H1 (cell line): ENCODE measurements at regions not wholly inside any gene's neighbourhood (a gene's known extent, or its start where the extent isn't known, plus 50 kb on each side); places are given as distances from the start of the nearest gene placed in this dataset.

Experiments
- CTCF ChIA-PET: fragments of 300-600 bp; sonication (Branson Sonifier 250); formaldehyde crosslinking; loops from one replicate; lab custom pipeline; 2021; ENCODE audit not compliant: partially characterized antibody; lab: Charles Lee
- POLR2A ChIA-PET: fragments of 300-600 bp; sonication (Branson Sonifier 250); formaldehyde crosslinking; loops from one replicate; lab custom pipeline; 2021; ENCODE audit warnings: inconsistent platforms; ENCODE audit not compliant: partially characterized antibody; lab: Charles Lee
- DNase-seq, 2 experiments: peaks; one replicate each; pipeline versions ENCODE4 v3.0.0 to v3.0.0-alpha.2; 2010 to 2022; ENCODE audit warnings: low spot score in 2 of 2, low read depth in 1 of 2, mixed read lengths in 1 of 2
- FAIRE-seq: peaks from 2 replicates; lab custom pipeline; 2011; peaks lifted over from hg19 to GRCh38; lab: Jason Lieb, UNC
- H2AFZ ChIP-seq: 2 replicates; pipeline ENCODE4 v1.8.1; 2012; ENCODE audit warnings: low read length, inconsistent platforms
- H2AK5ac ChIP-seq: 2 replicates; pipeline ENCODE4 v1.6.1; 2013; ENCODE audit warnings: low read depth, low read length
- H2BK120ac ChIP-seq: replicated peaks from 2 replicates; pipeline ENCODE3; 2013; ENCODE audit warnings: low read depth, low read length, inconsistent platforms
- H2BK12ac ChIP-seq: 2 replicates; pipeline ENCODE4 v1.6.1; 2013; ENCODE audit warnings: low read depth, low read length
- H2BK15ac ChIP-seq: 2 replicates; pipeline ENCODE4 v1.6.1; 2013; ENCODE audit warnings: low read length
- H2BK20ac ChIP-seq: 2 replicates; pipeline ENCODE4 v1.6.1; 2013; ENCODE audit warnings: low read length
- H2BK5ac ChIP-seq: 2 replicates; pipeline ENCODE4 v1.6.1; 2013; ENCODE audit warnings: low read depth, low read length
- H3K14ac ChIP-seq: 2 replicates; pipeline ENCODE4 v1.6.1; 2013; ENCODE audit warnings: inconsistent platforms; ENCODE audit not compliant: insufficient read length
- H3K18ac ChIP-seq: 2 replicates; pipeline ENCODE4 v1.6.1; 2013; ENCODE audit warnings: low read length; ENCODE audit errors: extremely low read depth
- H3K23ac ChIP-seq: 2 replicates; pipeline ENCODE4 v1.6.1; 2013; ENCODE audit warnings: inconsistent platforms; ENCODE audit not compliant: insufficient read length
- H3K23me2 ChIP-seq: 2 replicates; pipeline ENCODE4 v1.6.1; 2013; ENCODE audit warnings: low read depth, low read length
- H3K27ac ChIP-seq: 2 replicates; pipeline ENCODE4 v1.6.1; 2011; ENCODE audit warnings: low read depth, low read length, inconsistent platforms
- H3K27me3 ChIP-seq, 4 experiments: replicated peaks in 1 of 4; 1 replicate in 1 of 4; 2 replicates in 3 of 4; pipeline versions ENCODE4 v1.6.1 to v1.8.1; 2011 to 2013; ENCODE audit warnings: low read length in 3 of 4, mild to moderate bottlenecking in 3 of 4, inconsistent platforms in 2 of 4, mixed read lengths in 2 of 4, moderate library complexity in 1 of 4; ENCODE audit not compliant: control insufficient read depth in 3 of 4, insufficient read depth in 3 of 4; ENCODE audit errors: extremely low read depth in 1 of 4
- H3K36me3 ChIP-seq, 4 experiments: 2 replicates each; pipeline versions ENCODE4 v1.6.1 to v1.8.1; 2011 to 2013; ENCODE audit warnings: mild to moderate bottlenecking in 4 of 4, low read length in 3 of 4, moderate library complexity in 2 of 4, control low read depth in 1 of 4, inconsistent platforms in 1 of 4; ENCODE audit not compliant: insufficient read depth in 4 of 4, control insufficient read depth in 2 of 4
- H3K4ac ChIP-seq: replicated peaks from 2 replicates; pipeline ENCODE3; 2013; ENCODE audit warnings: low read length, low read depth, mixed read lengths, inconsistent platforms; ENCODE audit not compliant: insufficient read length
- H3K4me1 ChIP-seq, 4 experiments: replicated peaks in 1 of 4; 1 replicate in 1 of 4; 2 replicates in 3 of 4; pipeline versions ENCODE4 v1.6.1 to v1.8.1; 2011 to 2013; ENCODE audit warnings: low read length in 3 of 4, inconsistent platforms in 2 of 4, mixed read lengths in 1 of 4; ENCODE audit not compliant: insufficient read depth in 4 of 4, control insufficient read depth in 3 of 4
- H3K4me2 ChIP-seq, 2 experiments: 2 replicates each; pipeline versions ENCODE4 v1.6.1 to v1.8.1; 2011 to 2013; ENCODE audit warnings: low read depth in 2 of 2, low read length in 2 of 2, control low read depth in 1 of 2, inconsistent platforms in 1 of 2, mild to moderate bottlenecking in 1 of 2; ENCODE audit not compliant: insufficient read depth in 1 of 2
- H3K4me3 ChIP-seq, 4 experiments: fragments of 200-600, 300-600 bp in 1 of 4; sonication (generic), shearing (Covaris generic), sonication (Bioruptor Twin) in 1 of 4; 2 replicates each; pipeline versions ENCODE4 v1.5.1 to v1.8.1; 2011 to 2016; ENCODE audit warnings: low read length in 4 of 4, low read depth in 3 of 4, control low read depth in 2 of 4, inconsistent platforms in 2 of 4, mild to moderate bottlenecking in 2 of 4, mixed read lengths in 1 of 4, moderate library complexity in 1 of 4; ENCODE audit not compliant: insufficient read depth in 2 of 4; ENCODE audit errors: extremely low read depth in 1 of 4
- H3K56ac ChIP-seq: replicated peaks from 2 replicates; pipeline ENCODE3; 2013; ENCODE audit warnings: low read depth, mild to moderate bottlenecking, mixed read lengths, low read length, inconsistent platforms; ENCODE audit not compliant: insufficient read length
- H3K79me1 ChIP-seq: 2 replicates; pipeline ENCODE4 v1.6.1; 2013; ENCODE audit warnings: low read depth, low read length, control low read depth
- H3K79me2 ChIP-seq, 2 experiments: 2 replicates each; pipeline versions ENCODE4 v1.6.1 to v1.8.1; 2012 to 2013; ENCODE audit warnings: low read length in 2 of 2, mild to moderate bottlenecking in 2 of 2, inconsistent platforms in 1 of 2; ENCODE audit not compliant: insufficient read depth in 2 of 2, control insufficient read depth in 1 of 2
- H3K9ac ChIP-seq, 4 experiments: replicated peaks in 1 of 4; 1 replicate in 1 of 4; 2 replicates in 3 of 4; pipeline versions ENCODE4 v1.6.1 to v1.8.1; 2011 to 2013; ENCODE audit warnings: low read depth in 3 of 4, low read length in 3 of 4, control low read depth in 2 of 4, mild to moderate bottlenecking in 2 of 4, moderate library complexity in 2 of 4, inconsistent platforms in 1 of 4; ENCODE audit errors: extremely low read depth in 1 of 4
- H3K9me3 ChIP-seq, 2 experiments: 2 replicates each; pipeline versions ENCODE4 v1.6.1 to v1.8.1; 2012 to 2013; ENCODE audit warnings: mild to moderate bottlenecking in 2 of 2, moderate library complexity in 2 of 2, control low read depth in 1 of 2, inconsistent platforms in 1 of 2, low read depth in 1 of 2, low read length in 1 of 2, mixed read lengths in 1 of 2; ENCODE audit not compliant: insufficient read depth in 2 of 2
- H4K20me1 ChIP-seq, 2 experiments: replicated peaks in 1 of 2; 2 replicates each; pipeline versions ENCODE3 to v1.8.1; 2011 to 2013; ENCODE audit warnings: inconsistent platforms in 2 of 2, low read length in 2 of 2, mild to moderate bottlenecking in 1 of 2; ENCODE audit not compliant: insufficient read depth in 2 of 2, control insufficient read depth in 1 of 2
- H4K5ac ChIP-seq: 2 replicates; pipeline ENCODE4 v1.6.1; 2013; ENCODE audit warnings: low read length, low read depth, mixed read lengths, inconsistent platforms; ENCODE audit not compliant: insufficient read length
- H4K8ac ChIP-seq: 2 replicates; pipeline ENCODE4 v1.8.0; 2013; ENCODE audit warnings: mild to moderate bottlenecking, moderate library complexity, low read length, inconsistent platforms; ENCODE audit not compliant: insufficient read depth; ENCODE audit errors: extremely low read depth
- H4K91ac ChIP-seq: replicated peaks from 2 replicates; pipeline ENCODE3; 2013; ENCODE audit warnings: low read length, mixed read lengths, inconsistent platforms; ENCODE audit not compliant: insufficient read length
- ASH2L ChIP-seq: fragments of 200-600, 300-600 bp; sonication (generic); IDR thresholded peaks from one replicate; pipeline ENCODE4 v1.7.1; 2017; ENCODE audit warnings: low read length
- BACH1 ChIP-seq: IDR thresholded peaks from 2 replicates; pipeline ENCODE4 v1.6.1; 2012; ENCODE audit warnings: low read length, improper control_type of control experiment
- CBX5 ChIP-seq: fragments of 300-800, 300-1000 bp; sonication (generic); IDR thresholded peaks from 2 replicates; pipeline ENCODE4 v1.7.1; 2016; ENCODE audit warnings: antibody characterized with exemption, low read length, low read depth
- CTBP2 ChIP-seq: IDR thresholded peaks from 2 replicates; pipeline ENCODE4 v1.7.0; 2011; ENCODE audit warnings: borderline replicate concordance, mild to moderate bottlenecking, moderate library complexity, mixed read lengths, low read length; ENCODE audit not compliant: insufficient read depth, insufficient read length
- E2F6 ChIP-seq: IDR thresholded peaks from 2 replicates; pipeline ENCODE4 v1.6.1; 2012; ENCODE audit warnings: inconsistent platforms
- EGR1 ChIP-seq: IDR thresholded peaks from 2 replicates; pipeline ENCODE4 v1.6.1; 2011; ENCODE audit warnings: low read depth, low read length, borderline replicate concordance
- EZH2 ChIP-seq: fragments of 200-600 bp; sonication (generic); IDR thresholded peaks from 2 replicates; pipeline ENCODE4 v1.7.1; 2012; ENCODE audit warnings: low read depth, mild to moderate bottlenecking, moderate library complexity, low read length, inconsistent platforms; ENCODE audit not compliant: severe bottlenecking
- HDAC6 ChIP-seq: IDR thresholded peaks from one replicate; pipeline ENCODE4 v1.7.1; 2012; ENCODE audit warnings: low read depth, mild to moderate bottlenecking, inconsistent platforms, low read length, moderate library complexity
- MAX ChIP-seq: IDR thresholded peaks from 2 replicates; pipeline ENCODE4 v1.6.1; 2012; ENCODE audit warnings: inconsistent platforms
- RFX5 ChIP-seq: IDR thresholded peaks from 2 replicates; pipeline ENCODE4 v1.6.1; 2011; ENCODE audit warnings: low read depth, low read length, improper control_type of control experiment, borderline replicate concordance
- SRF ChIP-seq: IDR thresholded peaks from 2 replicates; pipeline ENCODE4 v1.6.1; 2011; ENCODE audit warnings: mild to moderate bottlenecking, low read depth, low read length, moderate library complexity
- WGBS, 2 experiments: shearing (Covaris generic) in 1 of 2; methylation state at CpG; one replicate each; pipeline versions ENCODE4 v1.1.6 to v1.1.7; 2013 to 2015; ENCODE audit warnings: low lambda C conversion rate in 2 of 2, mixed read lengths in 2 of 2, inconsistent platforms in 1 of 2, low coverage in 1 of 2, missing lambda C conversion rate in 1 of 2; ENCODE audit not compliant: insufficient replicate concordance in 2 of 2, insufficient coverage in 1 of 2, insufficient read length in 1 of 2; ENCODE audit errors: extremely low coverage in 1 of 2, missing lambda C conversion rate in 1 of 2; 5-methylcytosine and 5-hydroxymethylcytosine counted together
- TF ChIP-seq, protein P1 (sequence below): IDR thresholded peaks from 2 replicates; pipeline ENCODE4 v1.6.1; 2011; ENCODE audit warnings: low read depth, mild to moderate bottlenecking, low read length; ENCODE audit not compliant: insufficient read depth

DNA sequence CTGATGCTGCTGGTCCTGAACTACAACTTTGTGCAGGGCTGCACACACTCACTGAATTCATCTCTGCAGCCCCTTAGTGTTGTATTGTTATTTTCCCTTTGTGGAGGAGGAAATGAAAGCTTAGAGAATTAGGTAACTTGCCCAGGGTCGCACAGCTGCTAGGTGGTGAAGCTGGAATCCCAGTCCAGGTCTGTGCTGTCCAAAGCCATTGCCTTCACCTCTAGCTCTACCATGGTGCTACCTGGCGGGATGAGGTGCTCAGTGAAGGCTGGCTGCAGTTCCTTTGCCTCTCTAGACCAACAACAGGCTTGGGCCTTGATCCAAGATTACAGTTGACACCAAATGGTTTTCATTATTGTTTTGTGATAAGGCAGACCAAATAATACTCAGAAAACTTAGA, 177.8 kb upstream of the PITX1 start:
- Histone ChIP-seq H3K23ac (no peak overlapping the region), H2BK5ac (no peak overlapping the region), H2BK20ac (no peak overlapping the region), H3K4me2 (no peak overlapping the region), H3K79me1 (no peaks in the 10 kb centered on the region), H3K9me3 (no peaks in the 10 kb centered on the region), H3K36me3 (no peaks in the 10 kb centered on the region), H3K4me1 (peaks cover 0 to 9% (median 6%) of the 10 kb centered on the region in 4 experiments; a peak in 5 of 7 replicates), H2BK12ac (no peak overlapping the region)
- FAIRE-seq, result no peak
- 82% methylated on average over 2 of the region's 2 CpGs; no CpG with 5 or more reads in 1 of the 2 experiments for WGBS, 2 experiments
- no peak for TF ChIP-seq ASH2L
- no peak for TF ChIP-seq CTBP2
- TF ChIP-seq EZH2, result no peak
- no peak for TF ChIP-seq E2F6
- no peak for TF ChIP-seq SRF
- TF ChIP-seq, protein P1, sequence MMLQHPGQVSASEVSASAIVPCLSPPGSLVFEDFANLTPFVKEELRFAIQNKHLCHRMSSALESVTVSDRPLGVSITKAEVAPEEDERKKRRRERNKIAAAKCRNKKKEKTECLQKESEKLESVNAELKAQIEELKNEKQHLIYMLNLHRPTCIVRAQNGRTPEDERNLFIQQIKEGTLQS, result no peak
- TF ChIP-seq MAX, result no peak
- no peak for TF ChIP-seq BACH1
- TF ChIP-seq CBX5, result no peak
- no peak for TF ChIP-seq RFX5
- TF ChIP-seq HDAC6, result no peak
- TF ChIP-seq EGR1, result no peak
- TF ChIP-seq, all 59 proteins: peak for 0
- no peaks in the 10 kb centered on the region for H4K20me1 ChIP-seq
- H3K18ac ChIP-seq, result no peak overlapping the region
- H2BK120ac ChIP-seq, result no peak overlapping the region
- H3K79me2 ChIP-seq, result no peaks in the 10 kb centered on the region; a peak in 1 of 4 replicates
- no peak overlapping the region for H3K4ac ChIP-seq
- no peak overlapping the region for H3K4me3 ChIP-seq
- H4K91ac ChIP-seq, result no peak overlapping the region
- H3K27ac ChIP-seq, result no peak overlapping the region
- H3K23me2 ChIP-seq, result no peaks in the 10 kb centered on the region
- no peak overlapping the region for H4K8ac ChIP-seq
- H3K9ac ChIP-seq, result no peak overlapping the region
- no peak overlapping the region for H4K5ac ChIP-seq
- peak in 1 of 2 experiments; percentile 26 for DNase-seq
- POLR2A ChIA-PET, result no interaction called here
- H2AFZ ChIP-seq, result no peak overlapping the region
- CTCF ChIA-PET, result interaction anchor here (1.0 to 2.7 kb wide), 16 partner anchors 8 to 343 kb away, joined by 3 to 10 read pairs (median 3); no protein-coding TSS in a partner anchor
- no peak overlapping the region for H3K56ac ChIP-seq
- no peak overlapping the region for H2AK5ac ChIP-seq
- no peak overlapping the region for H2BK15ac ChIP-seq
- no peak overlapping the region for H3K14ac ChIP-seq
- H3K27me3 ChIP-seq, result no peaks in the 10 kb centered on the region; a peak in 2 of 7 replicates
